IMR-90 (cell line): ENCODE measurements at regions not wholly inside any gene's neighbourhood (a gene's known extent, or its start where the extent isn't known, plus 50 kb on each side); places are given as distances from the start of the nearest gene placed in this dataset.

Experiments
- ATAC-seq: fragments of 200-7000 bp; cut with Tn5 transposase; 2 replicates; pipeline ENCODE4 v1.9.1; 2020; ENCODE audit warnings: low read depth, mild to moderate bottlenecking, moderate library complexity
- BruUV-seq: library from RNA; stranded (reverse); fragments of 400-500 nt; replicated peaks from 2 replicates; lab custom pipeline; 2021; lab: Mats Ljungman, UMichigan
- CTCF ChIA-PET: fragments of 300-600 bp; formaldehyde crosslinking; extraction: SDS; loops from one replicate; lab custom pipeline; 2021; ENCODE audit warnings: antibody characterized with exemption; lab: Yijun Ruan, JAX
- POLR2A ChIA-PET: fragments of 300-600 bp; sonication (Branson Sonifier 250); formaldehyde crosslinking; loops from one replicate; lab custom pipeline; 2022; ENCODE audit warnings: antibody characterized with exemption; ENCODE audit not compliant: unreplicated experiment; lab: Charles Lee
- DNase-seq: peaks from one replicate; pipeline ENCODE4 v3.0.0; 2013
- H2AFZ ChIP-seq: replicated peaks from 2 replicates; pipeline ENCODE3; 2013; ENCODE audit warnings: low read length, mild to moderate bottlenecking; ENCODE audit not compliant: poor library complexity
- H2AK5ac ChIP-seq: 2 replicates; pipeline ENCODE4 v1.6.1; 2013; ENCODE audit warnings: low read depth, low read length, inconsistent platforms
- H2AK9ac ChIP-seq: replicated peaks from 2 replicates; pipeline ENCODE3; 2013; ENCODE audit warnings: mild to moderate bottlenecking, low read depth, low read length, moderate library complexity; ENCODE audit not compliant: poor library complexity
- H2BK120ac ChIP-seq: 2 replicates; pipeline ENCODE4 v1.6.1; 2013; ENCODE audit warnings: low read depth, low read length, inconsistent platforms
- H2BK15ac ChIP-seq: 3 replicates; pipeline ENCODE4 v1.6.1; 2013; ENCODE audit warnings: low read depth, low read length, inconsistent platforms
- H2BK20ac ChIP-seq: 2 replicates; pipeline ENCODE4 v1.6.1; 2013; ENCODE audit warnings: low read depth, mild to moderate bottlenecking, inconsistent platforms, low read length, moderate library complexity
- H2BK5ac ChIP-seq: 2 replicates; pipeline ENCODE4 v1.6.1; 2013; ENCODE audit warnings: mild to moderate bottlenecking, low read depth, low read length, inconsistent platforms; ENCODE audit not compliant: poor library complexity, severe bottlenecking
- H3K14ac ChIP-seq: replicated peaks from 2 replicates; pipeline ENCODE4 v1.6.1; 2013; ENCODE audit warnings: low read depth, low read length, inconsistent platforms
- H3K18ac ChIP-seq: 2 replicates; pipeline ENCODE4 v1.6.1; 2013; ENCODE audit warnings: low read depth, low read length, control low read depth
- H3K23ac ChIP-seq: 2 replicates; pipeline ENCODE4 v1.6.1; 2013; ENCODE audit warnings: low read depth, low read length, inconsistent platforms
- H3K27ac ChIP-seq: 2 replicates; pipeline ENCODE4 v1.5.1; 2013; ENCODE audit warnings: mild to moderate bottlenecking, control low read depth, low read length; ENCODE audit not compliant: insufficient read depth
- H3K27me3 ChIP-seq: 2 replicates; pipeline ENCODE4 v1.6.1; 2013; ENCODE audit warnings: low read length; ENCODE audit not compliant: control insufficient read depth, insufficient read depth
- H3K36me3 ChIP-seq: 2 replicates; pipeline ENCODE4 v1.6.1; 2013; ENCODE audit warnings: low read length, mixed read lengths; ENCODE audit not compliant: control insufficient read depth, insufficient read depth
- H3K4ac ChIP-seq: 2 replicates; pipeline ENCODE4 v1.6.1; 2013; ENCODE audit warnings: low read depth, low read length, inconsistent platforms
- H3K4me1 ChIP-seq: 2 replicates; pipeline ENCODE4 v1.6.1; 2013; ENCODE audit warnings: low read length, mixed read lengths; ENCODE audit not compliant: control insufficient read depth, insufficient read depth
- H3K4me2 ChIP-seq: 2 replicates; pipeline ENCODE4 v1.6.1; 2013; ENCODE audit warnings: low read depth, mild to moderate bottlenecking, control low read depth, low read length, moderate library complexity
- H3K4me3 ChIP-seq: 2 replicates; pipeline ENCODE4 v1.5.1; 2013; ENCODE audit warnings: low read depth, mild to moderate bottlenecking, control low read depth, low read length, moderate library complexity; ENCODE audit not compliant: insufficient read depth
- H3K56ac ChIP-seq: 2 replicates; pipeline ENCODE4 v1.6.1; 2013; ENCODE audit warnings: low read length, inconsistent platforms; ENCODE audit not compliant: insufficient read depth; ENCODE audit errors: extremely low read depth
- H3K79me1 ChIP-seq, 2 experiments: 2 replicates each; pipeline ENCODE4 v1.6.1; 2013; ENCODE audit warnings: low read length in 2 of 2, inconsistent platforms in 1 of 2, low read depth in 1 of 2
- H3K9ac ChIP-seq: 2 replicates; pipeline ENCODE4 v1.6.1; 2013; ENCODE audit warnings: low read depth, low read length, control low read depth
- H3K9me1 ChIP-seq: 2 replicates; pipeline ENCODE4 v1.6.1; 2013; ENCODE audit warnings: low read length, inconsistent platforms; ENCODE audit not compliant: insufficient read depth
- H3K9me3 ChIP-seq: 2 replicates; pipeline ENCODE4 v1.6.1; 2013; ENCODE audit warnings: low read length; ENCODE audit not compliant: control insufficient read depth, insufficient read depth
- H4K20me1 ChIP-seq: 2 replicates; pipeline ENCODE4 v1.6.1; 2013; ENCODE audit warnings: low read length, inconsistent platforms; ENCODE audit not compliant: insufficient read depth
- H4K5ac ChIP-seq: 2 replicates; pipeline ENCODE4 v1.6.1; 2013; ENCODE audit warnings: mild to moderate bottlenecking, low read depth, low read length, control low read depth
- H4K8ac ChIP-seq, 2 experiments: 2 replicates each; pipeline ENCODE4 v1.6.1; 2013; ENCODE audit warnings: low read depth in 2 of 2, low read length in 2 of 2, control low read depth in 1 of 2, inconsistent platforms in 1 of 2
- H4K91ac ChIP-seq: 2 replicates; pipeline ENCODE4 v1.6.1; 2013; ENCODE audit warnings: low read depth, low read length, inconsistent platforms; ENCODE audit not compliant: insufficient read depth
- CEBPB ChIP-seq: IDR thresholded peaks from 2 replicates; pipeline ENCODE4 v1.6.1; 2012; ENCODE audit warnings: low read depth, low read length, improper control_type of control experiment
- CHD1 ChIP-seq: IDR thresholded peaks from 2 replicates; pipeline ENCODE4 v1.6.1; 2012; ENCODE audit warnings: low read depth, low read length, improper control_type of control experiment
- CTCF ChIP-seq: conservative IDR thresholded peaks from 2 replicates; pipeline ENCODE4 v1.5.1; 2012; ENCODE audit warnings: mild to moderate bottlenecking, low read depth, low read length, improper control_type of control experiment
- ELK1 ChIP-seq: fragments of 150-350 bp; IDR thresholded peaks from 2 replicates; pipeline ENCODE4 v1.6.1; 2016; ENCODE audit warnings: low read depth, mild to moderate bottlenecking, low read length, moderate library complexity, borderline replicate concordance
- FOS ChIP-seq: fragments of 150-350 bp; IDR thresholded peaks from 2 replicates; pipeline ENCODE4 v1.6.1; 2016; ENCODE audit warnings: low read depth, low read length
- MAFK ChIP-seq: IDR thresholded peaks from 2 replicates; pipeline ENCODE4 v1.6.1; 2012; ENCODE audit warnings: low read depth, low read length, improper control_type of control experiment
- MAZ ChIP-seq: IDR thresholded peaks from 2 replicates; pipeline ENCODE4 v1.6.1; 2012; ENCODE audit warnings: low read depth, mild to moderate bottlenecking, low read length, improper control_type of control experiment, moderate library complexity, borderline replicate concordance
- MXI1 ChIP-seq: IDR thresholded peaks from 2 replicates; pipeline ENCODE4 v1.6.1; 2012; ENCODE audit warnings: low read depth, mild to moderate bottlenecking, low read length, moderate library complexity, borderline replicate concordance
- NFE2L2 ChIP-seq: fragments of 150-350 bp; IDR thresholded peaks from 2 replicates; pipeline ENCODE4 v1.6.1; 2016; ENCODE audit warnings: low read depth, mild to moderate bottlenecking, low read length
- POLR2A ChIP-seq: IDR thresholded peaks from 2 replicates; pipeline ENCODE4 v1.6.1; 2012; ENCODE audit warnings: mild to moderate bottlenecking, low read depth, low read length
- RAD21 ChIP-seq: IDR thresholded peaks from 2 replicates; pipeline ENCODE4 v1.6.1; 2012; ENCODE audit warnings: low read length, improper control_type of control experiment
- RCOR1 ChIP-seq: IDR thresholded peaks from 2 replicates; pipeline ENCODE4 v1.6.1; 2012; ENCODE audit warnings: mild to moderate bottlenecking, low read length, improper control_type of control experiment; ENCODE audit not compliant: insufficient replicate concordance
- RFX5 ChIP-seq: IDR thresholded peaks from 2 replicates; pipeline ENCODE4 v1.8.0; 2012; ENCODE audit warnings: low read depth, mild to moderate bottlenecking, low read length, moderate library complexity
- SMC3 ChIP-seq: fragments of 150-350 bp; IDR thresholded peaks from 2 replicates; pipeline ENCODE4 v1.6.1; 2016; ENCODE audit warnings: low read depth, mild to moderate bottlenecking, antibody characterized with exemption, low read length, moderate library complexity
- USF2 ChIP-seq: fragments of 150-350 bp; IDR thresholded peaks from 2 replicates; pipeline ENCODE4 v1.6.1; 2017; ENCODE audit warnings: mild to moderate bottlenecking, antibody characterized with exemption, low read length, low read depth
- WGBS, 2 experiments: methylation state at CpG; one replicate each; pipeline versions ENCODE4 v1.1.5 to v1.1.7; 2013; ENCODE audit warnings: missing lambda C conversion rate in 2 of 2; ENCODE audit not compliant: insufficient read length in 1 of 2; ENCODE audit errors: extremely low coverage in 2 of 2; 5-methylcytosine and 5-hydroxymethylcytosine counted together
- dilution Hi-C: fragments of 300-500 bp; cut with HindIII; formaldehyde crosslinking; loops from one replicate; pipeline ENCODE4 v1.14.3; 2018; ENCODE audit warnings: low sequenced_read_pairs; ENCODE audit not compliant: unreplicated experiment
- in situ Hi-C: fragments of 300-500 bp; cut with MboI; formaldehyde crosslinking; loops from 3 replicates; pipeline ENCODE4 v1.14.3; 2019; ENCODE audit warnings: low sequenced_read_pairs, inconsistent platforms, mixed read lengths
- intact Hi-C: fragments of 100-400 bp; cut with micrococcal nuclease; formaldehyde crosslinking; loops from 2 replicates; pipeline ENCODE4 v1.10.0; 2022

GRCh38 chr10:113443141-113443925 lies 109.5 kb upstream of the HABP2 start:
- intact Hi-C loops (no loop called here), in situ Hi-C loops (no loop called here), dilution Hi-C loops (no loop called here)
- no peak for DNase-seq
- no peak overlapping the region for H3K4ac ChIP-seq
- H4K8ac ChIP-seq, result no peak overlapping the region
- H3K4me1 ChIP-seq, result no peaks in the 10 kb centered on the region
- no peak overlapping the region for H2BK5ac ChIP-seq
- H3K27ac ChIP-seq, result no peak overlapping the region
- no peak overlapping the region for H3K23ac ChIP-seq
- no peak overlapping the region for H2BK15ac ChIP-seq
- no peaks in the 10 kb centered on the region for H3K9me3 ChIP-seq
- H2BK20ac ChIP-seq, result no peak overlapping the region
- ATAC-seq, result no peak
- no peak overlapping the region for H2BK120ac ChIP-seq
- no CpG with 5 or more reads among the region's 3 CpGs for WGBS, 2 experiments
- no TSS peak for BruUV-seq
- no peaks in the 10 kb centered on the region; the same call in 1 of the 2 replicates for H3K9me1 ChIP-seq
- H2AK9ac ChIP-seq, result no peak overlapping the region
- ChIA-PET CTCF (interaction anchor here (0.6 kb wide), 2 partner anchors 968 to 1133 kb away, joined by 4 to 5 read pairs; no protein-coding TSS in a partner anchor), POLR2A (interaction anchor here (0.5 to 0.6 kb wide), 2 partner anchors 28 to 865 kb away, joined by 3 to 4 read pairs; no protein-coding TSS in a partner anchor)
- H3K4me2 ChIP-seq, result no peak overlapping the region
- H4K20me1 ChIP-seq, result no peaks in the 10 kb centered on the region; the same call in 1 of the 2 replicates
- H2AK5ac ChIP-seq, result no peak overlapping the region
- no peak overlapping the region for H3K9ac ChIP-seq
- H3K36me3 ChIP-seq, result no peaks in the 10 kb centered on the region
- H3K56ac ChIP-seq, result no peak overlapping the region
- no peak overlapping the region for H4K5ac ChIP-seq
- no peak overlapping the region for H3K14ac ChIP-seq
- H3K79me1 ChIP-seq, result no peaks in the 10 kb centered on the region
- H3K4me3 ChIP-seq, result no peak overlapping the region
- no peak overlapping the region for H3K18ac ChIP-seq
- H4K91ac ChIP-seq, result no peak overlapping the region
- no peak overlapping the region for H2AFZ ChIP-seq
- H3K27me3 ChIP-seq, result no peaks in the 10 kb centered on the region
- TF ChIP-seq SMC3 (no peak), MAFK (no peak), CHD1 (no peak), NFE2L2 (no peak), CEBPB (no peak), FOS (no peak), RFX5 (no peak), RCOR1 (no peak), CTCF (no peak), MXI1 (no peak), POLR2A (no peak), ELK1 (no peak), RAD21 (no peak), USF2 (no peak), MAZ (no peak)
